NCI-H524 (cell line): ENCODE measurements at regions not wholly inside any gene's neighbourhood (a gene's known extent, or its start where the extent isn't known, plus 50 kb on each side); places are given as distances from the start of the nearest gene placed in this dataset.

Experiments
- DNase-seq, 2 experiments: peaks; one replicate each; lab custom pipeline; 2025; lab: John Stamatoyannopoulos, UW

DNA sequence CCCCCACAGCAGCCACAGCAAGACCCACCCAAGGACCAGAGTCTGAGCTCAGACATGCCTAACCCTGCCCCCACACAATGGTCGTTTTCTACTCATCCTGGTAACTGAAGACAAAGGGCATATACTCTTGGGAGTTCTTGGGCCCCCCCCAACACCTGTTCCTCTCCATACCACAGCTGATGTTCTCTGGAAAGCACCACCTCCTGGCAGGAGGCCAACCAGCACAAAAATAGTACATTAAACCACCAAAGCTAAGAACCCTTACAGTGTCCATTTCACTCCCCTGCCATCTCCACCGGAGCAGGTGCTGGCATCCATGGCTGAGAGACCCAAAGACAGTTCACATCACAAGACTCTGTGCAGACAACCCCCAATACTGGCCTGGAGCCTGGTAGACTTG is 80.6 kb upstream of the DAAM1 start:
- DNase-seq, result peak; percentile 71 to 92

DNA sequence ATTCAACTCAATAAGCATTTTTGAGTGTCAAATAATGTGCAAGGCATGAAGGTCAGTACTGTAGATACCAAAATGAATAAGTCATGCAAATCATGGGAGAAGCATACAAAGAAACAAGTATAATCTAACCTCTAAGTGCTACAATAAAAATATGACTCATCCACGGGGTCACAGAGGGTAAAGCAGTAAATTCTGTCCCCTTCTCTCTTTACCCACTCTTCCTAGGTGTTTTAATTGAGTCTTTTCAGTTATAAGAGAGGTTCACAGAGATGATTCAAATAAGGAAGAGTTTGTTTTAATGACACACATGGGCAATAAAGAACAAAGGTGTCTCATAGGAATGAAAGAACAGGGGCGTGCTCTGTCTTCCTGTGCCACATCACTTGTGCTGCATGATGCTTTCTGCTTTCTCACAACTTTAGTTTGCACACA is 71.5 kb upstream of the DAAM1 start:
- DNase-seq, result no peak

DNA sequence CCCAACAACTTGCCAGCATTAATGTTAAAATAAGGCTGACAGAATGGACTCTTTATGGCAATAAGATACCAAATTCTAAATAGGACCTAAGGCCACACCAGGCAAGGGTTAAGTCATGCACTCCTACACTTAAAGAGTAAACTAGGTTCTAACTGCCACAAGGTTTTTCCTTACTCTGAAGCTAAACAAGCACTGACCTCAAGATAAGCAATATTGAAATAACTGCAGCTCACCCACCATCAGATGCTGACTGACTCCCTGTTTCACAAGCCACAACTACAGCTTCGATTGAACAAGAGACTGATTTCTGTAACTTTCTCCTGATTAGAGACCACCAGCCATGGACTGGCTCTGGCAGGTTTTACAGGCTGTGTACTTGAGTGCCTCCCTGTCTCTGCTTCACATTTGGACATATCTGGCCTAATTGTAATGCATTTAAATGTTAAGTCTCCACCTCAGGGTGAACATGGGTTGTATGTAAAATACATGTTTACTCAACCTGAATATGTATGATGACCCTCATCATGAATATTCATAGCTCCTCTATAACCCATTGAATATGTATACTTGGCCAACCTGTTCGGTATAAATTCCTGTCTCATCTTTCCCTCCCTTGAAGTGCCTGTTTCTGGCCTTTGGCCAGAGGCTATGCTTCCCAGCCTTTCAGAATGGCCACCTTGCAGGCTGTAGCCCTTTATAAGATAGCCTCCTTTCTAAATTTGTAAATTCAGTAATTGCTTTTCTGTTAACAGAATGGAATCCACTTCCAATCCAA is 70.5 kb upstream of the DAAM1 start:
- DNase-seq, result peak in 1 of 2 experiments; percentile 25

DNA sequence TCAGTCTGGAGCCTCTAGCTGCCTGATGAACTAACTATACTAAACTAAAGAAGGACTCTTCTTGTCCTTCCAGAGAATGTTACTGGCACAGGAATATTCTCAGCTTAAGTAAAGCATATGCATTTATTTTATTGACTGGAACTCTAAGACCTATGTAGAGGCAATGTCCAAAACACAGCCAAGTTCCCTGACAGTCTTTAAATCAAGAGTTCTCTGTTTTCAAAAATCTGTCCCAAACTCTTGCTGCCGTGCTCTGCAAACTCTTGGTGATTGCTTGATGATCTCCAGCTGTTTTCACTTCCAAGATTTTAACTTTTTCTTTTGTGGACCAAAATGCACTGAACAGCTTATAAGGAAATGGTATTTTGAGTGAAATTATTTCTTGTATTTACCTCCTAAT is 67.5 kb upstream of the DAAM1 start:
- no peak for DNase-seq

DNA sequence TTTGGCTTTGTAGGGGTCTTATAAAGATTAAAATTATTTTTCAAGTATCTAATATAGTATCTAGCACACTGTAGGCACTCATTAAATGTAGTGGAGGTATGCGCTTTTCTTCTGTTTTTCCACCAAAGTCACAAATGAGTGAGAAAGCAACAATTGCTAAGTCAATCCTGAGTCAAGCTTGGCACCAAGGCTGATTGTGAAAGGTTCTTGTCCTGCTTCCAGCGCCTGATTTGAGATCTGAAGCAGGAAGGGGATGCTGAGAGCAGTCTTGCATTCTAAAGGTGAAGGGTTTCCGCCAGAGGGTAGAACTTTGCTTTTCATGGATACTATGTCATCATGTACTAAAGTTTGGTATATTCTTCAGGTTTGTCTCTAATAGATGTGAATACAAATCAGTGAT is 64.9 kb upstream of the DAAM1 start:
- no peak for DNase-seq

DNA sequence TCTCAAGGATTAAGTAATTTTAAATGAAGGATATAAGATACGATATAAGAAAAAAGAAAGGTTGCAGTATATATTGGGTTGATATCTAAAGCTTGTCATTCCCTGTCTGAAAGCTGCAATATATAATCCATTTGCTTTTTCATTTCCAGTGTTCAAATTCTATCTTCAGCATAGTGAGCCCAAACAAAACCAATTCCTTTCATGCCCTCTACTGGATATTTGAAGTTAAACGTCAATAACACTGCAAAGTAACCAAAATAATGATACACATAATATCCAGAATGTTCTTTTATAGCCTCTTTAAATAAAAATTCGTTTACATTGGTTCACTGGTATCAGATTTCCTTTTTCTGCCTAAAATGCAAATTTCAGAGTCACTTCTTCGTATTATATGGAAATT is 64.5 kb upstream of the DAAM1 start:
- DNase-seq, result peak; percentile 34 to 63

DNA sequence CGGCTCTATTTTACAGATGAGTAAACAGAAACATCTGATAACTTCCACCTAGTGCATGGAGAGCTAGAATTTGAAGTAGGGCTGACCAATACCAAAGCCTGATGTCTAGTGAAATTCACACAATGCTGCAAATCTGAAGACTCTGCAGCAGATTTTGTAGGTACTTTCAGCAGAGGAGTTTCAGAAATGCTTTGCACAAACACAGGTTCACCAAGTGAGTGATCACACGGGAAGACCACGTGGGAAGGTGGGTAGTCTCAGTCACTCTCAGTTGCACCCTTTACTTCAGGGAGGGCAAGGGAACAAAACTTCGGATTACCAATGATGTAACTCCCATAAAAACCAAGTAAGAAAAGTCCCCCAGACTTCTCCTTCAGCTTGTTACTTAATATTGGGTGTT is 63.3 kb upstream of the DAAM1 start:
- no peak for DNase-seq

DNA sequence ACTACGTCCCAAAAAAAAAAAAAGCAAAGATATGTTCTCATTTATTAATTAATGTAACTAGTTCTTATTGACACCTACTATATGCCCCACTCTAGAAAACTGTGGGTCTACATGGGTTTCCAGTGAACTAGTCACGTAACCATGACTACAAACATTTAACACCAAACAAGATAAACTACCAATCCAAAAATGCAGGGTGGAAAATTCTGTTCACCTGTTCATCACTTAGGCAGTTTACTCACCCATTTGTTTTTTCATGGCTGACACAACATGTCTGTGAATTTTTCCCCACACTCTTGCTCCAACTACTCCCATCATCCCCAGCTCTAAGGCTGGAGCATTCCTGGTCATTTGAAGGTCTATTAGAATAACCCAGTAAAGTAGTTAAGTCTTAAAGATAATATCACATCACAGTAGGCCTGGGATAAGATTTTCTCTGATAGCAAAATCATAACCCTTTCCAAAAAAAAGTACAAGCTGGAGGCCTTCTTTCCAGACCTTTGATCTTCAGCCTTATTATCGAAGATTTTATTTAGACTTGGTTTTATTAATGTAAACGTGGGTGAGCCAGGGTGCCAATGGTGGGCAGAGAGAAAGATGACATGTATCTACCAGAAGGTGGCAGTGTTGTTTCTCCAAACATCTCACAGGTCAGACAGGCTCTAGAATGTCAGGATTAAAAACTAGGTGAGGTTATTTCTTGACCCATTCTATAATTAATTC is 61.6 kb upstream of the DAAM1 start:
- peak; percentile 69 to 81 for DNase-seq

DNA sequence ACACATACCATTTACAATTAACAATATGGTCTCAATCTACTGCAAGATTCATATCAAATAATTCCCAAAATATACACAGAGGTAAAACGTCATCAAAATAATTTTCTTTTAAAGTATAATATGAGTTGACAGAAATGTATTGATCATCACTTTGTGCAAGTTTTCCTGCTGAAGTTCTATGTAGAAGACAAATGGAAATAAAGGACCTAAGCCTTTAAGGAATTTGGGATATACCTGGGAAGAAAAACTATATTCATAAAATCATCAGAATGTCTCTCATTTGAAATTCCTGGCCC is 61.1 kb upstream of the DAAM1 start:
- no peak for DNase-seq

DNA sequence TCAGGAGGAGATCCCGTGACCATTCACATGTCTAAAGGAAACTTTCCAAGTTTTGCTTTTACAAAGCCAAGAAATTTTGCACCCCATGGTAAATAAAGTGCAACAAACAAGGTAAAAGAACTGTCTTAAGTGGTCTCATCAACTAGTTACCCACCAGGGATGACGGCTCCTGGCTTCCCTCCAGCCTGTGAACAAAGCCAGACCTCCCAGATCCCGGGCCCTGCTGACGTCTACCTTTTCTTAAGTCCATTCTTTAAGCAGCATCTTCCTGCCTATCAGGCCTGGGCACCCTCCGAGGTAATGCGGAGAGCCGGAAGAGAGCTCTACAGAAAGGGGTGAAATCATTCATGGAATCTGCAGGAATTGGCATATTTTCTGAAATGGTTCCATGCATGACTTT is 58.0 kb upstream of the DAAM1 start:
- DNase-seq, result peak; percentile 76 to 77

DNA sequence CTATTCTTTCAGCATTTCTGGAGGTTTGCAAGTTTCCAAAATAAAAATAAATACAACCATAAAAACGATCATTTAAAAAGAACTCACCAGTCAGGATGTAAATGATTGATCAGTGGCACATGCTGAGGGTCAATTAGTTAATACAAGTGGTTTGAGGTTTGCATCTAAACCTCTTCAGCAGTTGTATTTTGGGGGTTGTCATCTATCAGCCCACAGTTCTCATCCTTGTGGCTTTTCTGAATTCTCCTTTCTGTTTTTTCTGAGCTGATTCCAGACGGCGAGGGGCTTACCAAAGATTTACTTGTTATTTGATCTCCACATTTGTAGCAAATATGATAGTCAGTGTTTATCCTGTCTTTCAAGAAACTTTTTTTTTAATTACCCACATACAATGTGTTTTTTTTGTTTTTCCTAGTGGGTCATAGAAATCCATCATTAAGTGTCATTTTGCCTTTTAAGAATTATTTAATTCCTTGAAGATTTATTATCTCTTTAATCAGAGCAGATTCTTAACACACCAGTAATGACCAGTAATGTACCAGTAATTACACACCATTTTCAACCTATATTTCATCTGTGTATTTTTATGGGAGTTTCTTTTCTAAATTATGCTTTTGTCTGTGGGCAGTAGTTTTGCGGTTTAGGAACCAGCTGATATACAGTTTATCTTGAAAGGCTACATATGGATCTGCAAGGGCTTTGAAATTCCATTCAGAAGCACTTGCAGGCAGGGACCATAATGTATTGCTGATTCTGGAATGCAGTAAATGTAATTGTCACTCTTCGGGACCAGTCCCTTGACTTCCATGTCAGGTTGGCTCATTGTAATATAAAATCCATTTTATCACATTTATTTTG is 56.3 kb upstream of the DAAM1 start:
- peak; percentile 59 to 82 for DNase-seq

DNA sequence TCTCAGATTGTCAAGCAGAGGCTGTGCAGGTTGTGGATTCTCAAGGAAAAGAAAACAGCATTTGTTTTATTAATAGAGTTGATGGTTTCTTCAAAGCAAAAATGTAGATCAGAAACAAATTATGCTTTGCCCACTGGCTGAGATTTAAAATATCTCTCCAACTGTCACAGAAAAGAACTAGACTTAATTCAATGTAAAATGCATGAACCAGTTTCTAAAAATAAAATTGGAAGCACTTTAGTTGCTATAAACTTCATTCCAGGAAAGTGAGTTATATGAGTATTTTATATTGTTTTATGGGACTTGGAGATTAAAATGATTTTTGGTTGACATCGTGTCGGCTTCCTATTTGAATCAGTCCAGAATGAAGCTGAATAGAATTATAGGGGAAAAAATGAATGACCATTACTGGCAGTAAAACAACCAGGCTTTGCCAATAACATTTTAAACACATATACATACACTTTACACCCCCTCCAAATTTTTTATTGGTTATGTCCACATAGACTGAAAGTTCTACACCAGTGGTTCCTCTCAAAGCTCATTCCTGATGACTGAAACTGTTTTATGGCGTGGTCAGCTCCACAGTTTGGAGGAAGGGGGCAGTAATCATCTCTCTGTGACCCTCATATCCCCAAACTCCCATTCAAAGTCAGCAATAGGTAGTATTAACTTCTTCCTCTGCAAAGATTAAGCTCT is 55.5 kb upstream of the DAAM1 start:
- DNase-seq, result peak in 1 of 2 experiments; percentile 35

DNA sequence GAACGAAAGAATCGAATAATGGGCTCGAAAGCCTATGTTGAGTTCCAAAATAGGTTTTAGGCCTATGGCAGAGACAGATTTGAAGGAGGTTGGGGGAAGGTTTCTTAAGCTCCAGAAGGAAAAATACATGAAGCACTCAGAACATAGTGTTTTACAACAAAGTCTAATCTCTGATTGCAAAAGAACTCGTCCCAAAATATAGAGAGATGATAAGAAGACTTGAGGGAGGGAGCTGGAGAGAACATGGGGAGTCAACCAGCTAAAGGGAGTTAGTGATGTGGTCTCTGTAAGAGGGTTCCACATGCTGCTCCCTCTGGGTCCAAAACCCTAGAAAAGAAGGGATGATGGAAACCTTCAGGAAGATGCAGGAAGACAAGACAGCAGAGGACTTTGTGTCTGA is 54.8 kb upstream of the DAAM1 start:
- DNase-seq, result no peak

DNA sequence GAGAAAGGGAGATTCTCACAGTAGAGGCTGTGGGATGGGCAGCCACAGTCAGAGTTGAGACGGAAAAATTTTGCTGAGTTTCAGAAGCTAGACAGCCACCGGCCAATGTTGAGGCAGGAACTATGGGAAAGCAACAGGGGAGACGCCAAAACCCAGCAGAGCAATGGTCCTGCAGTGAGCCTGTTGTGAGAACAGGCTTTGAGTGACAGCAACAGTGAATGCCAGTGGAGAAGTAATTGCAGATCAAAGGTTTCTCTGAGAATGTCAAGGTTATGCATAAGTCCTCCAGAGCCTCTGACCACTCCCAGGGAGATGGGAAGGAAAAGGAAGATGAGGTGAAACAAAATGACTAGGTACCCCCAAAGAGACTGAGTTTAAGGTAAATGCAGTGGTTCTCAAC is 54.2 kb upstream of the DAAM1 start:
- no peak for DNase-seq

DNA sequence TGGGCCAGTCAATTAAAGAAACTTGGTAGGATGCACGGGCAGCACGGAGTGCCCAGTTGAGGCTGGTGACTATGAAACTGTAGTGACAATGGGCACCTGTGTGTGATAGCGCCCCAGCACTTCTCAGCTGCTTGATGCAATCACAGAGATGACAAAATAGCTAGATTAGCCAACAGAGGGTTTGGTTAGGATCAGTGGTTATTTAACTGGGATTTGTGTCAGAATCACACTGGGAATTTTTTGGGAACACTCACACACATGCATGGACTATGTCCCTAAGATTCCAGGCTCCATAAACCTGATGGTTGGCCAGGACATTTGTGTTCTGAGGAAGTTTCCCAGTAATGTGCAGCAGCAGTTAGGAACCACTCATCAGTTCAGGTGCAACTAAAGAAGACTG is 51.2 kb upstream of the DAAM1 start:
- DNase-seq, result no peak

DNA sequence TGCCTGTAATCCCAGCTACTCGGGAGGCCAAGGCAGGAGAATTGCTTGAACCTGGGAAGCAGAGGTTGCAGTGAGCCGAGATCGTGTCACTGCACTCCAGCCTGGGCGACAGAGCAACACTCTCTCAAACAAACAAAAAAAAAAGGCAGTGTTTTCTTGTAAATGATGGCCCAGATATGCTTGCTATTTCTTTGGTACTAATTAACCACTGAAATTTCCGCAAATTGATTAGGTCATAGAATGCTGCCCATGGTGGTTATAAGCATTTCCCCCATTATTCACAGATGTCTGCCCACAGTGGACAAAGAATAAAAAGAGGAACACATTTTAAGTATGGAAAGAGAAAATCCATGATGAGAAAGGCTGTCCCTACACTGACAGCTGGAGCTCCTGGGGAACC is 49.9 kb upstream of the DAAM1 start:
- DNase-seq, result peak in 1 of 2 experiments; percentile 58
